Adrenal gland (tissue), 9 donors: ENCODE measurements at regions not wholly inside any gene's neighbourhood (a gene's known extent, or its start where the extent isn't known, plus 50 kb on each side); places are given as distances from the start of the nearest gene placed in this dataset.

Experiments
- DNase-seq, 7 donors: peaks; one replicate each; pipeline ENCODE4 v3.0.0-alpha.2; 2019 to 2020
- H3K27ac ChIP-seq, 5 donors: fragments of 200-600 bp; sonication (generic) in 4 of 5; 1 replicate in 3 of 5; 2 replicates in 2 of 5; pipeline versions ENCODE4 v1.5.1 to v1.8.0; 2016 to 2020; ENCODE audit warnings: mild to moderate bottlenecking in 1 of 5
- H3K27me3 ChIP-seq: fragments of 200-600 bp; 2 replicates; pipeline ENCODE4 v1.8.0; 2021
- H3K36me3 ChIP-seq, 2 donors: fragments of 200-600 bp; replicated peaks in 1 of 2; 1 replicate in 1 of 2; 2 replicates in 1 of 2; pipeline versions ENCODE4 v1.5.1 to v1.8.0; 2018 to 2022
- H3K4me1 ChIP-seq, 2 donors: fragments of 200-600 bp; replicated peaks in 1 of 2; 1 replicate in 1 of 2; 2 replicates in 1 of 2; pipeline versions ENCODE4 v1.5.1 to v1.8.0; 2018 to 2021
- H3K4me3 ChIP-seq, 4 donors: fragments of 200-600 bp; sonication (generic) in 3 of 4; one replicate each; pipeline ENCODE4 v1.5.1; 2016 to 2018
- H3K9me3 ChIP-seq, 3 donors: fragments of 200-600 bp; sonication (generic) in 1 of 3; replicated peaks in 1 of 3; 1 replicate in 2 of 3; 2 replicates in 1 of 3; pipeline versions ENCODE4 v1.5.1 to v1.8.0; 2016 to 2021
- CTCF ChIP-seq, 6 experiments: fragments of 450-650 bp in 4 of 6; fragments of 200-600 bp in 2 of 6; sonication (generic) in 1 of 6; IDR thresholded peaks; 1 replicate in 5 of 6; 2 replicates in 1 of 6; pipeline versions ENCODE4 v1.5.1 to v1.8.0; 2016 to 2021; ENCODE audit warnings: antibody characterized with exemption in 6 of 6, mild to moderate bottlenecking in 2 of 6, moderate library complexity in 1 of 6
- POLR2A ChIP-seq, 2 donors: fragments of 450-650 bp; IDR thresholded peaks; one replicate each; pipeline ENCODE4 v1.6.1; 2017; ENCODE audit warnings: antibody characterized with exemption in 2 of 2, mild to moderate bottlenecking in 2 of 2, moderate library complexity in 1 of 2
- WGBS, 4 donors: extraction: QIAGEN DNeasy Blood & Tissue Kit in 2 of 4; methylation state at CpG; one replicate each; pipeline versions ENCODE4 v1.1.5 to v1.1.7; 2013 to 2017; 5-methylcytosine and 5-hydroxymethylcytosine counted together
- intact Hi-C, 2 donors: fragments of 100-400 bp; cut with DNase I; formaldehyde crosslinking; loops; one replicate each; pipeline versions ENCODE4 v1.14.1 to v1.15.0; 2022 to 2023
- donor health status: healthy with polysubstance abuse.
- donor health status: Bipolar disorder and iron deficiency.
- donor health status: DM: yes; HTN: yes; CAD: no.
- donor health status: DM: no; HTN: no; CAD: no.
- donor health status: DM: no; HTN: no; CAD: no.

GRCh38 chr3:150302246-150302645 is 105.9 kb upstream of the TSC22D2 start:
- no peak for TF ChIP-seq POLR2A (IDR thresholded peaks at IDR 0.05)
- TF ChIP-seq CTCF (IDR thresholded peaks at IDR 0.05) = no peak
- Histone ChIP-seq H3K4me3 (no peak overlapping the region), H3K4me1 (no peaks in the 10 kb centered on the region), H3K27me3 (no peaks in the 10 kb centered on the region), H3K36me3 (no peaks in the 10 kb centered on the region), H3K27ac (no peak overlapping the region), H3K9me3 (no peaks in the 10 kb centered on the region)
- intact Hi-C loops = no loop called here
- DNase-seq = no peak

GRCh38 chr3:150300852-150301517 is 107.1 kb upstream of the TSC22D2 start:
- Histone ChIP-seq H3K4me1 (no peaks in the 10 kb centered on the region), H3K27ac (no peak overlapping the region), H3K27me3 (no peaks in the 10 kb centered on the region), H3K36me3 (no peaks in the 10 kb centered on the region), H3K9me3 (no peaks in the 10 kb centered on the region), H3K4me3 (no peak overlapping the region)
- intact Hi-C loops = no loop called here
- TF ChIP-seq CTCF (IDR thresholded peaks at IDR 0.05) (no peak), POLR2A (IDR thresholded peaks at IDR 0.05) (no peak)
- WGBS, 4 donors = 69 to 70% (median 70%) methylated on average over 8 of the region's 8 CpGs
- no peak for DNase-seq

- DNase-seq = no peak
- 46 to 82% (median 67%) methylated on average over 2 of the region's 2 CpGs for WGBS, 4 donors
- H3K27ac ChIP-seq = no peak overlapping the region
- H3K36me3 ChIP-seq = no peaks in the 10 kb centered on the region
- intact Hi-C loops = no loop called here
- no peak for TF ChIP-seq CTCF (IDR thresholded peaks at IDR 0.05)
- H3K9me3 ChIP-seq = no peaks in the 10 kb centered on the region
- no peaks in the 10 kb centered on the region for H3K4me1 ChIP-seq
- H3K4me3 ChIP-seq = no peak overlapping the region
- H3K27me3 ChIP-seq = no peaks in the 10 kb centered on the region
Measured at GRCh38 chr3:150300388-150300787, 107.7 kb upstream of the TSC22D2 start.

GRCh38 chr3:150299201-150299600 is 108.9 kb upstream of the TSC22D2 start:
- TF ChIP-seq POLR2A (IDR thresholded peaks at IDR 0.05) (no peak), CTCF (IDR thresholded peaks at IDR 0.05) (no peak)
- 27 to 56% (median 45%) methylated on average over 2 of the region's 2 CpGs for WGBS, 4 donors

More at GRCh38 chr3:150299201-150299600, 108.9 kb upstream of the TSC22D2 start:
- Histone ChIP-seq H3K27me3 (no peaks in the 10 kb centered on the region), H3K4me1 (no peaks in the 10 kb centered on the region), H3K4me3 (no peak overlapping the region), H3K36me3 (no peaks in the 10 kb centered on the region), H3K27ac (no peak overlapping the region), H3K9me3 (no peaks in the 10 kb centered on the region)
- DNase-seq = no peak
- intact Hi-C loops = no loop called here
